SK-N-DZ (cell line): ENCODE measurements at regions not wholly inside any gene's neighbourhood (a gene's known extent, or its start where the extent isn't known, plus 50 kb on each side); places are given as distances from the start of the nearest gene placed in this dataset.

Experiments
- DNase-seq: peaks from one replicate; pipeline ENCODE4 v3.0.0-alpha.2; 2015; ENCODE audit warnings: low spot score

GRCh38 chr13:83219832-83220231 lies 662.4 kb downstream of the SLITRK1 start:
- DNase-seq = no peak

GRCh38 chr13:83216479-83217245 lies 665.6 kb downstream of the SLITRK1 start:
- DNase-seq = no peak

- DNase-seq = no peak
Measured at GRCh38 chr13:83215627-83216026, 666.6 kb downstream of the SLITRK1 start.

GRCh38 chr13:83214452-83214851 lies 667.8 kb downstream of the SLITRK1 start:
- DNase-seq = no peak

GRCh38 chr13:83211301-83211700 lies 671.0 kb downstream of the SLITRK1 start:
- DNase-seq = no peak

GRCh38 chr13:83204886-83205285 lies 677.4 kb downstream of the SLITRK1 start:
- no peak for DNase-seq

GRCh38 chr13:83201506-83201905 lies 680.8 kb downstream of the SLITRK1 start:
- no peak for DNase-seq

- DNase-seq = no peak
Measured at GRCh38 chr13:83197316-83197715, 685.0 kb downstream of the SLITRK1 start.

- DNase-seq = no peak
Measured at GRCh38 chr13:83190020-83190419, 692.3 kb downstream of the SLITRK1 start.

- no peak for DNase-seq
Measured at GRCh38 chr13:83184819-83185218, 697.5 kb downstream of the SLITRK1 start.

- DNase-seq = no peak
Measured at GRCh38 chr13:83184150-83184475, 698.2 kb downstream of the SLITRK1 start.

- DNase-seq = no peak
Measured at GRCh38 chr13:83183439-83184149, 698.7 kb downstream of the SLITRK1 start.

GRCh38 chr13:83182845-83183244 lies 699.4 kb downstream of the SLITRK1 start:
- no peak for DNase-seq

- no peak for DNase-seq
Measured at GRCh38 chr13:83178008-83178407, 704.3 kb downstream of the SLITRK1 start.

- DNase-seq = no peak
Measured at GRCh38 chr13:83168590-83168989, 713.7 kb downstream of the SLITRK1 start.

- DNase-seq = no peak
Measured at GRCh38 chr13:83167203-83167602, 715.1 kb downstream of the SLITRK1 start.

GRCh38 chr13:83166550-83166949 lies 715.7 kb downstream of the SLITRK1 start:
- DNase-seq = no peak

- DNase-seq = no peak
Measured at GRCh38 chr13:83162493-83162892, 719.8 kb downstream of the SLITRK1 start.

GRCh38 chr13:83153848-83154247 lies 728.4 kb downstream of the SLITRK1 start:
- DNase-seq = no peak

- no peak for DNase-seq
Measured at GRCh38 chr13:83151308-83151660, 731.0 kb downstream of the SLITRK1 start.

GRCh38 chr13:83150616-83151307 lies 731.5 kb downstream of the SLITRK1 start:
- DNase-seq = no peak

GRCh38 chr13:83136660-83137059 lies 745.6 kb downstream of the SLITRK1 start:
- DNase-seq = no peak

GRCh38 chr13:83125791-83126190 lies 756.5 kb downstream of the SLITRK1 start:
- no peak for DNase-seq
